GM18511 (cell line): ENCODE measurements at regions not wholly inside any gene's neighbourhood (a gene's known extent, or its start where the extent isn't known, plus 50 kb on each side); places are given as distances from the start of the nearest gene placed in this dataset.
A peak's percentile ranks its signal among the peaks of the same experiment; 100 is the strongest.

ENCODE experiments used
- ATAC-seq: cut with Tn5 transposase; IDR thresholded peaks from one replicate; pipeline ENCODE4 v1.9.1; 2021; ENCODE audit warnings: mild to moderate bottlenecking, moderate library complexity; ENCODE audit not compliant: unreplicated experiment

- no peak for ATAC-seq
Measured at GRCh38 chr17:77867976-77868713, 90.4 kb upstream of the TNRC6C start.

GRCh38 chr17:77869041-77869599, 89.4 kb upstream of the TNRC6C start:
- peak; percentile 32 for ATAC-seq

DNA sequence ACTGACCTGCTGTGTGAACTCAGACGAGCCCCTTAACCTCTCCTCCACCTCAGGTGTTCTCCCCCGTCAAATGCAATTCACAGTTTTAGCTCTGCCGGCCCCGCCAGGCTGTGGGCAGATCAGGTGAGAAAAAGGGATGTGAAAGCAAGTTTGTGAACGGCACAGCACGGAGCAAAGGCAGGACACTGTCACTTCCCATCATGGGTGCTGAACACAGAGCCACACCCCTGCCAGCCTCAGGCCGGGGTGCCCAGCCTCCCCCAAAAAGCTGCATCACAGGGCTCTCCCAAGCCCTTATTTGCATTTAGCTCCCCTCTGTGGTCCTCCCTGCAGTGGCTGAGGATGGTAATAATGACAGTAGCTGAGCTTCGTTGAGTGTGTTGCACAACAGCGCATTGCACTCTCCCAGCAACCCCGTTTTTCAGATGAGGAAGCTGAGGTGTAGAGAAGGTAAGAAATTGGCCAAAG, 88.8 kb upstream of the TNRC6C start:
- peak; percentile 91 for ATAC-seq

DNA sequence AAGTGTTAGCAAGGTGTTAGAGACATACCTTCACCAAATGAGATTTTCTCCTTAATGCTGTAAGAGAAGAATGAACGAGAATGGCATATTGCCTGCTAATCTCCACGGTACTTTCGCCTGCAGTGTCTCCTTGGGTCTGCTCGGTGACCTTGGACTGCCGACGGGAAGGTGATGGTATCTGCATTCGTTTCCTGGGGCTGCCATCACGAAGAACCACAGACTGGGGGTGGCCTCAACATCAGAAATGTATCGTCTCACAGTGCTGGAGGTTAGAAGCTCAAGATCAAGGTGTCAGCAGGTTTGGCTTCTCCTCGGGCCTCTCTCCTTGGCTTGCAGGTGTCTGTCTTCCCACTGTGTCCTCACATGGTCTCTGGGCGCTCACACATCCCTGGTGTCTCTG, 86.3 kb upstream of the TNRC6C start:
- no peak for ATAC-seq

DNA sequence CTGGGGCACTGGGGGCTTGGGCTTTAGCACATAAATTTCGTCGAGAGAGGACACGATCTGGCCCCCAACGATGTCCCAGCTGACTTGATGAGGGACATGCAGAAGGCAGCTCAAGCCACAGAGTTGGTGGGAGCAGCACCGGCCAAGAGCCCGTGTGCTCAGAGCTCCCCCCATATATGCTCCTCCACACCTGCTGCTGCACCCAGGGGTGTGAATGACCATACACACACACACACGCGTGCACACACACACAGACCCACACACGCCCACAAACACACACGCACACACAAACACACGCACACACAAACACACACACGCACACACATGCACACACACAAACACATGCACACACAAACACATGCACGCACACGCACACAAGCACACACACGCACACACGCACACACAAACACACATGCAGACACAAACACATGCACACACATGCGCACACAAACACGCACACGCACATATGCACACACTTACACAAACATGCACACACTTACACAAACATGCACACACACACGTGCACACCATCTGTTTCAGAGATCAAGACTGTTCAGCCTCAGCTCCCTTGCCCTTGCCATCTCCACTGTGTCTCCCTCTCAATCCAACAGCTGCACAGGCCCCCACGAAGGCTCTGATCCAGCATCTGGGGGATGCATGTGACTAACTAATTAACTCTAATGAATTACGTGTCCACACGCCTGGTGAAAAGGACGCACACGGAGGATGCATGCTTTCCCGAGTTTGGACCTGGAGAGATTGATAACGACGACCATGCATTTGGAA, 85.6 kb upstream of the TNRC6C start:
- ATAC-seq: no peak

DNA sequence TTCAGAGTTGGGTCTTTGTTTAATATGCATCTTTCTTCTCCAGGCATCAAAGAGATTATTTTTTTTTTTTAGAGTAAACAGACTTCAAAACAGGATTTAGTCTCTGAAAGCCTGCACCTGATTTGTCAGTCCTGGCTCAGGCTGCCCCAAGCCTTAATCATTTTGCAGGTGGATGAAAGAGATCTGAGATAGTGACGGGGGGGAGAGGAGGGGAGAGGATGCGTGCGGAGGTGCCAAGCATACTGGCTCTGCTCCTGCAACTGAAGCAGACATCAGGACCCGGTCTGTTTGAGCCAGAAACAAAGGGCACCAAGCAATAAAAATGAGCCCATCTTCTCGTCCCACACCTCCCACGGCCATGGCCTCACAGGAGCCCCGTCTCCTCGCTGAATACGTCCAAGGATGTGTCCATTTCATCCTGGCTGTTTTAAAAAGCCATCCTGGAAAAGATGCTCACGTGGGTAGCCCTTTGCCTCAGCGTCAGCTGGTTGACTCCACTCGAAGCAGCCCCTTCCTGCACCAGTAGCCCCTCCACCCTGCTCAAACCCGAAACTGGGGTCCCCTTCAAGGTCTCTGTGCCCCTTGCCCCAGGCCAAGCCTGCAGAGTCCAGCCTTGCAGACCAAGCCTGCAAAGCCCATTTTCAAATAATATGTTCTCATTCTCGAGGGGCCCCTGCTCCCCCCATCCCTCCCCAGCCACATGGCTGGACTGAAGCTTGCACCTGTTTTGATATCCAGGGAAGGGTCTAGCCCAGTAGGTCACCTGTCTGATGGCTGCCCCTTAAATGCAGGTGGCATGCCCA, 84.8 kb upstream of the TNRC6C start:
- ATAC-seq: no peak

DNA sequence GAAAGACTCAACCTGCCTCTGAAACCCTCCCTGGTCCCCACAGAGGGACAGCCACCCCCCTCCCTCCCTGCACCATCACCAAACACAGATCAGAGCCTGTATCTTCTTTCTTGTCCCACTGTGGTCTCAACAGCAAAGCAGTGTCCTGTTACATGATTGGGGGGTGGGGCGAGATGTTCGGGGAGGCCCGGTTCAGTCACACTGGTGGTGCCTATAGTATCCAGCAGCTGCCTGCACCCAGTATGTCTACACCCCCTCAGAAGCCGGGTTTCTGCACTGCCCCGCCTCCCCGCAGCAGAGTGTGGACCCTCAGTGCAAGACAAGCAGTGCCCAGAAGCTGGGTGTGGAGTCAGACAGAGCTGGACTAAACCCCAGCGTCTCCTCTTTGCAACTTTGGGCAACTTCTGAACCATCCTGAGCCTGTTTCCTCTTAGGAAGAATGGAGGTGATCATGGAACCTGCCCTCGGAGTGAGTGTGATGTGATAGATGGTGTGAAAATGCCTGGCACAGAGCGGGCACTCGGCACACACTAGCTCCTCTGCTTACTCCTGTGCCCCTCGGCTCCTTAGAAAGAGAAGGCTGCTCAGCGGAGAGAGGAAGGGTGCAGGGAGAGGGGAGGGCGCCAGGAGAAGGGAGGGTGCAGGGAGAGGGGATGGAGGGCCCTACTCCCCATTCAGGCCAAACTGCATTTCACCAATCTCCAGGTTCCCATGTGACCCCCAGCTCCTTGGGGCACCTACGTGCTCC, 84.0 kb upstream of the TNRC6C start:
- no peak for ATAC-seq

DNA sequence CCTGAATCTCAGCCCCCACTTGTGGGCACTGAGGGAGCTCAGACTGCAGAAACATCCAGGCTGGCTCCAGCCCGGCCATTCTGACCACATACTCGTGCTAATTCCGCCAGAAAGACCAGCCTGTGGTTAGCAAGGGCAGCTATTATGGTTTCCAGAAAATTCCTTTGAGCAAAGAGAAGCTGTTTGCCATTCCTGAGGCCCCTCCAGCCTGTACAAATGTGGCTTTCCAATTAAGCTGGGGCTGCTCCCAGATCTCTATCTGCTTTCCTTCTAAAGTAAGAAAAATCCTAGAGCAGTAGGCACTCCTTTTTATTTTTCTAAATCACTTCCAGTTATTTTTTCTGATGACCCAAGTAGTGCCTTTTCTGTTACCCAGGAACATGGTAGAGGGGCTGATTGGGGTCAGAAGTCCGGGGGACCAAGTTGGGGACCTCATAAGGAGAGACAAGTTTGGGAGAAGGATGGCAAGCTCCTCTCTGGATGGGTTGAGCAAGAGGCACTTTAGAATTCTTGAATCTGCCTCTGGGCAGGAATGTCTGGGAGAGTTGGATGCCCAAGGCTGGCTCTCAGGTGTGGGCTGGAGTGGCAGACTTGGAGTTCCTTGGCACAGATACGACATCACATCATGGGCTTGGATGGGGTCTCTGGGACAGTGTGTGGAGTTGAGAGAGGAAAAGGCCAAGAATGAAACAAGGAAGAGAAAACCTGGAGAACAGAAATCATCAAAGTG, 83.3 kb upstream of the TNRC6C start:
- ATAC-seq: no peak

DNA sequence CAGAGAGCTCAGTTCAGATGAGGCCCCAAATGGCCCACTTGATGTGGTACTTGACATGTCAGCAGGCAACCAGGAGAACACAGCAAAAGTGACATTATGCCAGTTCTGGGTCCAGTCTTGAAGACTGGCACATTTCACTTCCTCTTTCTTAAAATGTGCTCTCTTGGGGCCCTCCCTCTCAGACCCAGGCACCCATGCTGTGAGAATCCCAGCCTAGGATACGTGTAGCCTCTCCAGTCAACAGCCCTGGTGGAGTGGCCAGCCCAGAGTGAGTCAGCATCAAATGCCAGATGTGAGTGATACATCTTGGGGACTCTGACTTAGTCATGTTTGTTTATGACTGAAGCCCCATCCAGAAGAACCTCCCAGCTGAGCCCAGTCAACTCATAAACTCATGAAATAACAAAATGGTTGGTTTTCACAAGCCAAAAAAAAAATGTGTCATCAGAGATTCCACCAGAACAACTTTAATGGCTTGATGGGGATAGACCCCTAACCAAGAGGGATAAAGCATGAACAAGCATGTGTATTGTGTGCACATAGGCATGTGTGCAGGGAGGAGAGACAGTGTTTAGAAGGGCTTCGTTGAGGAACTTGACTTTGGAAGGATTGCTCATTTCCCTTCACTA, 82.5 kb upstream of the TNRC6C start:
- no peak for ATAC-seq

DNA sequence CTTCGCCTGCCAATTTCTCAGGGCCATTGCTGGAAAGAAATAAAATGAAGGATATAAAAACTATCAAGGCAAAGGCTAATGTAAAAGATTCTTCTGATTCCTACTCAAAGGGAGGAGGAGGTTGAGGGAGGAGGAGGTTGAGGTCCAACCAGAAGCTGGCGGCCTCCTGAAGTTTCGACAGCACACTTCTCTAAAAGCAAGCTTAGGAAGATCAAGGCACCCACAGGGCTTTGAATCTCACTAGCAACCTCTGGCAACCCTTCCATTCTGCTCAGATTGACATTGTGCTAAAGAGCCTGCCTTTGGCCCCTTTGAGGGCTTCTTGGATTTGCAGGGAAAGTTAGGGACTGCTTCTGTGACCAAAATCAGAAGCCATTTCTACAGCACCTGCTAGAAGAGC, 81.5 kb upstream of the TNRC6C start:
- no peak for ATAC-seq

GRCh38 chr17:77877646-77878355, 80.7 kb upstream of the TNRC6C start:
- no peak for ATAC-seq

GRCh38 chr17:77879226-77879895, 79.1 kb upstream of the TNRC6C start:
- no peak for ATAC-seq

GRCh38 chr17:77879896-77880280, 78.6 kb upstream of the TNRC6C start:
- ATAC-seq: no peak

GRCh38 chr17:77880711-77881450, 77.6 kb upstream of the TNRC6C start:
- no peak for ATAC-seq

DNA sequence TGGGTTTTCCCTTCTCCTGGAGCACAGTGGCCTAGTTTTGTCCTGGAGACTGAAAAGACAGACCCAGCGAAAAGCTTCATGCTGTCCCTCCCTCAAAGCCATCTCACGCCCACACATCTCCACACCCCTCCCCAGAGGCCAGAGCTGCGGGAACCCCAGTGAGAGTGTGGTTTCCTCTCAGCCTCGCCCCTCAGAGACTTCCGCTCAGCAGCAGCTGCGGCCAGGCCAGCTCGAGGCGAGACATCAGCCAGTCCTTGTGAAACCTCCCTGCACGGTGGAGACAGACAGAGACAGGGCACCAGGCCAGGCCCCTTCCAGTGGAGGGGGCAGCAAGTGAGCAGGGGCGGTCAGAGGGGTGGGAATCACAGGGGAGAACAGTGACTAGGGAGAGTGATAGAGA, 77.0 kb upstream of the TNRC6C start:
- peak; percentile 90 for ATAC-seq

GRCh38 chr17:77882040-77882439, 76.5 kb upstream of the TNRC6C start:
- no peak for ATAC-seq

DNA sequence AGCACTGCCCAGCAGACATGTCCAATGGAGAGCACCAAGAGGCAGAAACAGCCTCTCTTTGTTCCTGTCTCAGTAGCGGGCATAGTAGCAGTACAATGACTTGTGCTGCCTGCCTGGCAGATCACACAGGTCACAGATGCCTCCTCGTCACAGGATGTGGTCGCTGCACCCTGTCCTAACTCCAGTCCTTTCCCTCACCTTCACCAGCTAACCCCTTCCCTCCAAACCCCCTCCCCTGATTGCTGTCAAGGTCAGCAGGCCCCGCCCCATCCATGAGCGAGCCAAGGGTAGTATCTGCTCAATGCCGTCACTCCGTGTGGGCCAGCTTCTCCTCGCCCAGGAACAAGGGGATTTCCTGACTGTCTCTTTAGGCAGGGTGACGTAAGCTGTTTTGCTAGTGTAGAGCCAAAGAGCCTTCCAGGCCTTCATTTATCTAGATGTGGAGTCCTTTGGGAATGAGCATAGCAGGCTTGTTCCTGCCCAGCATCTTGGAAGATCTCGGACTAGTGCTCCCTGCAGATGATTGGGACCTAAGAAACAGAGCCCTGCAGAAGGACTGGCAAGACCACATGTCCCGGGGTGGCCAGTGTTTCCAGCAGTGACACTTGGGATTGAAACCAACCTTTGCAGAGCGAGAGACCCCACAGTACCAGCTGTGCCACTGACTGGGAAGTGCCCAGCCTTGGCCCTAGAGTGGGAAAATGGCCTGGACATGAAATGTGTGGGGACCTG, 75.9 kb upstream of the TNRC6C start:
- peak; percentile 51 for ATAC-seq
